CD4-positive, alpha-beta T cell treated with Interleukin-21 for 1 hour (primary cell): ENCODE measurements at regions not wholly inside any gene's neighbourhood (a gene's known extent, or its start where the extent isn't known, plus 50 kb on each side); places are given as distances from the start of the nearest gene placed in this dataset.

ENCODE experiments used
- DNase-seq: peaks from one replicate; pipeline ENCODE4 v3.0.0-alpha.2; 2020

DNA sequence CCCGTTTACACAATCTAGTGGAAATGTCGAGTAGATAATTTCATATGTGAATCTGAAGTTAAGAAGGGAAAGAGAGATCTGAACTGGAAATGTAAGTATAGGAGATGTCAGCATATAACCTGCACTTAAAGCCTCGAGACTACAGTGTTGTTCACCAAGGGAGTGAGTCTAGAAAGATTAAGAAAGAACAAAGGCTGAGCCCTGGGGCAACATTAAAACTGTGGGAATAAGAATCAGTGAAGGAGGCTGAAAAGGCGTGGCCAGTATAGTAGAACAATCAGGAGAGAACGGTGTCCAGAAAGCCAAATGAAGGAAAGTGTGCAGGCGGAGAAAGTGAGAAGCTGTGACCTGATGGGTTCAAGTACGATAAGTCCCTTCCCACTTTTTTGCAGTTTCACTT, 118.8 kb upstream of the TENM3 start:
- no peak for DNase-seq

DNA sequence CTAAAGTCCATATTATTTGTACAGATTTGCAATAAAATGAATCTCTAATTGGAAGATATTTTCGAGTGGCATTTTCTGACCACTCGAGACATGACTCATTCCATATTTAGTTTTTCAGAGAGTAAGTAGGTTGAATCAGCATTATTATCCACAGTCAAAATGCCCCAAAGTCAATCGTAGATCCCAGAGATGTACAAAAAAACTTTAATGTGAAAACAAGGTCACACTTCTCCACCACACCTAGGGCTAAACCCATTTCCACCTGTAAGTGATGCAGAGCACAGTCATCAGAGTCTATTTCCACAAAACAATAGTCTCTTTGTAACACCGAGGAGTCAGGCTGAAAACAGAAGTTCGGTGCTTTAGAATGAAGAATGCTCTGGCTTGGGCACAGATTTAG, 117.1 kb upstream of the TENM3 start:
- DNase-seq, result no peak

DNA sequence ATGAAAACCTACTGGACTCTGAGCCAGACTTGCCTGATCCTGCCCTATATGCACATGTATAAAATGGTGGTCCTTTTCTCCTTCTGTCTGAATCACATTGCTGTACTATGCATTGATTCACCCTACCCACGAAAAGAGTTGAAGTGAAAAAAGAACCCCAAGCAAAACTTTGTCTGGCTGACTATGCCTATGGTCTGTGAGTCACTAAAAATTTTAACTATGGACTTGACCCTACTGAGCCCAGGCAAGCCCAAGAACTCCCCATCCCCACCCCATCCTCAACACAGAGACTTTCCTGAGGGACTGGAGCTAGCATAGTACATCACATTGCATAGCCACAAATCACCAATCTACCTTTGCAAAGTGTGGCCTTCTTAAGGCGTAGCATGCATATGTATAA, 116.6 kb upstream of the TENM3 start:
- no peak for DNase-seq

DNA sequence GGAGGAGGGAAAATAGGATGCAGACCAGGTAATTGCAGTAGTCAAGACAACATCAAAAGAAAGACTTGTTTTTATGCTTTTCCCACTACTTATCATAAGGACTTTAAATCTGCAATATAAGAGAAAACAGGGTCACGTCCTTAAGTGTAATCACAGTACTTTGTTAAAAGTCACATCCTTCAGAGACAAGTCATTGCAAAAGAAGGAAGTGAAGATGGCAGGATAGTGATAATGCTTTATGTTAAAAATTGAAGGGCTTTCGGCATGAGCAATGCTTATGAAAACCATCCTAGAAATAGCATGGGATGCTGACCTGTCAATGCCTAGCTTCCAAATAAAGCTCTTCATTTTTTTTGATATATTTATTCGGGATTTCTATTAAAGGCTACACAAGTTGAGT, 110.2 kb upstream of the TENM3 start:
- DNase-seq, result no peak

DNA sequence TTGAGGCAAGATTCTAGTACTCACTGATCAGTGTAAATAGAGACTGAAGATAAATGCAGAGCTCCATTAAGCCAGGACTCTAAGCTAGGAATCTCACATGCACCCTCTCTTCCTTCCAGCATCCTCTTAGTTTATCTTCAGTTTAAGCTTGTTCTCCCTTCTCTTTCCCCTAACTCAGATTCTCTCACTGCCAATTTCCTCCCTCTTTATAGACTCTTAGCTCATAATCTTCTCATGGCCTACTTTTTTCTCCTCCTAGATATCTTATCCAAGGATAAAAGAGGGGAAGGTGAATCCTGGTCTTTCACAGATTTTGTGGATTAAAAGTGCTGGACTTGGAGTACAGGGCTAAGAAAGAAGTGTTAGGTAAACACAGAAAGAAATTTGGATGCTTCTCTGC, 108.9 kb upstream of the TENM3 start:
- DNase-seq, result no peak

DNA sequence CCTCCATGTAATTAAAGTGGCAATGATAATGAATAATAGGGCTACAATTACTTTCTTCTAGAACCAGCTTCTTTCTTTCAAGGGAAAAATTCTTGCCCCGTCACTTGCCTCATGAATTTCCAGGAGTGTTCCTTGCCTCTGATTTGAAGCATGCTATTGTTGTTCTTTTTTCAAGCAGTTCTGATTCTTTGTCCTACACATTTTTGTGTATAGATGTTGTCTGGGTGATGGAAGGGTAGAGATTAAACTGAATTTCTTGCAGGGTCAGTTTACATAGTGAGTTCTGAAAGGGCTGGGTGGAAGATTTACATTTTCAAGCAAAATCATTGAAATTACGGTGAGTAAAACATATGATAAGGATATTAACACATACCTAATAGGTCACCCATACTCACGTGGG, 107.0 kb upstream of the TENM3 start:
- DNase-seq, result no peak

DNA sequence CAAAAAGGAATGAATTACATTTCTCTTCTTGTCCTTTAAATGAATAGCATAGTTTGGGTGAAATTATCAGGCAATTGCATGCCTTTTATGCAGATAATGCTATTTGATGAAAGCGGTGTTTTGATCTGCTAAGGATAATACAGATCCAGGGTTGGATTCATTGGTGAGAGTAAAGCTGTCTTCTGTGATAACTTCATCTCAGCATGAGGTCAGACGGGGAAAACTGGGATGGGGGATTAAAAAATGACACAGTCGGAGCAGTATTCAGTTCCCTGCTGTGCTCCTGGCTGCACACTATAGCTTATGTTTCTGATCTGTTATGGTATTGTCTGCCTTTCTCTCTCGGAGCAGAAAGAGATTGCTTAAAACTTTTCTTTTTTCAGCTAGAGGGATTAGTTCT, 105.9 kb upstream of the TENM3 start:
- no peak for DNase-seq

DNA sequence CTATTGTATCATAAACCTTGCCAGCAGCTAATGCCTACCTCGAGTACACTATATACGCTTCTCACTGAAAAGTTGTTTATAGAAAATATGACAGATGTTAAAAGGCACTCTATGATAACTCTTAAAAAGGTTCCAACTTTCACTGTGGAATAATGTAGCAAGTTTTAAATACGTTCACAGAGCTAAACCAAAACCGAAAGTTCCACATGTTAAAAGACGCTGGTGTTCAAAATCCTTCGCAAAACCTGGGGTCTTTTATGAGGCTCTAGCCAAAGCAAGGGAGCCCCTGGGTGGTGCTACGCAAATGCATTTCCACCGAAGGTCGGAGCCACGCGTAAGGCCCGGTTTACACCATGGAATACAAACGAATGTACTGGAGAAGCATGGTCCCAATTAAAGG, 103.7 kb upstream of the TENM3 start:
- DNase-seq, result no peak

DNA sequence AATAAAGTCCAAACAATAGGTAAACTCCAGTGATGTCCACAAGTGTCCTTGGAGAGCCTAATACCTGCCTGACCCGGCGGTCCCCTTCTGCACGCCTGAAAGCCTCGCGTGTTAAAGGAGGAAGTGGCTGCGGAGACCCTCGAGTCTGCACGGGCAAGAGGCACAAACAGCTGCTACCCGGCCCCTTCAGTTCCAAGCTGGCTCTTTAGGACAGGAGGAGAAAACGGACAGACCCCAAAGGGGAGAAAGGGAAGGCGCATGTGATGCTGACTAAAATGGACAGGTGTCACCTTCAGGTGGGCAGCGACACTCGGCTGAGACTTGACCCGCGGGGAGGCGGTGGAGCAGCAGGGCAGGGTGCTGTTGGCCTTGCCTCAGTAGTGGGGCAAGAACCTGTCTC, 102.7 kb upstream of the TENM3 start:
- no peak for DNase-seq

DNA sequence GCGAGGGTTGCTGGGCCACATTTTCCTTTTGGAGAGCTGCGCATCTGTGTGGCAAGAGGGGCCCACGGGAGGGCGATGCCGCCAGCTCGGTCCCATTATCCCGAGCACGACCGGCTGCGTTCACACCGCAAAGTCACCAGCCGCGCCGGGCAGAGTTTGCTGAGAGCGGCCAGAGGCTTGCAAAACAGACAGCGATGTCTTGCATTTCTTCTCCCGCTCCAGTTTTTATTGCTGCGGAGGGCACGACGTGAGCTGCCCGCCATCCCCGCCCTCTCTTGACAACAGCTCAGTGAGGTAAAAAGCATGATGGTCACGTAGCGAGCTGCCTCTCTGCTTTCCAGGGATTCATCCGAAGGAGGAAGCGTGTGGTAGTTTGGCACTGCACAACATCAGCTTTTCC, 102.1 kb upstream of the TENM3 start:
- no peak for DNase-seq

DNA sequence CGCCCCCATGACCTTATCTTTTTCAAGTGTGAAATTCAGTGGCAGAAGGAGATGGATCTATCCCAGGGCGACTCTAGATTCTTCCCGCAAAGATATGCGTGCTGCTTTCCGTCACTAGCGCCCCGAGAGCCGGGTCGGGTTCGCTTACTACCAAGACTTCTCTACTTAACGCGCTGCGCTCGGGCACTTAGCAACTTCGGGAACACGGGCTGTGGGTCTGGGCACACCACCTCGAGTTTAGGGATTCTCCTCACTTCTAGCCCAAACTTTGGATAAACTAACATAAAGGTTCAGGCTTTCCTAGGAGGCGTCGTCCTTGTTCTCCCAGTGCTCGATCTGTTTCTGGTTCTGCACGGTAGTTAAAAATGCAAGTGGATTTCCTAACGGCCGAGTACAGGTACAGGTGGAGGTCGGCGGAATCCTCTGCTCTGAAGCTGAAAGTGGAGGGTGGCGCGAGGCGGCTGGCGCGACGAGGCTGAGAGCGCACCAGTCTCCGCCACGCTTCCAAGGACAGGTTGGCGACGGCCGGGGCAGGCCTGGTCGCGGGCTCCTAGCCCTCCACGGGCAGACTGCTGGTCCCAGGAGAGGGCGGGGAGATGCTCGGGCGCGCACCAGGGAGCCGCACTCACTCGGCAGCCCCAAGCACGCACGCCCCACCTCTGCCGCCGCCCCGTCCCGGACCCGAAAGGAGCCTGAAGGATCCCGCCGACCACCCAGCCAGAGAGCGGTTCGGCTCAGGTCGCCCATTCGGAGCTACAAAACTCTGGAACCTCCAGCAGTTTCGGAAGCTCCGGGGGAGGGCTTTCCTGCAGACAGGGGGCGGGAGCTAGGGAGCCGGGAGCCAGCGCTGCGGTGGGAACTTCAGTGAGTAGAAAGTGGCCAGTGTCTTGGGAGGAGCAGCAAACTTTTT, 100.8 kb upstream of the TENM3 start:
- no peak for DNase-seq

DNA sequence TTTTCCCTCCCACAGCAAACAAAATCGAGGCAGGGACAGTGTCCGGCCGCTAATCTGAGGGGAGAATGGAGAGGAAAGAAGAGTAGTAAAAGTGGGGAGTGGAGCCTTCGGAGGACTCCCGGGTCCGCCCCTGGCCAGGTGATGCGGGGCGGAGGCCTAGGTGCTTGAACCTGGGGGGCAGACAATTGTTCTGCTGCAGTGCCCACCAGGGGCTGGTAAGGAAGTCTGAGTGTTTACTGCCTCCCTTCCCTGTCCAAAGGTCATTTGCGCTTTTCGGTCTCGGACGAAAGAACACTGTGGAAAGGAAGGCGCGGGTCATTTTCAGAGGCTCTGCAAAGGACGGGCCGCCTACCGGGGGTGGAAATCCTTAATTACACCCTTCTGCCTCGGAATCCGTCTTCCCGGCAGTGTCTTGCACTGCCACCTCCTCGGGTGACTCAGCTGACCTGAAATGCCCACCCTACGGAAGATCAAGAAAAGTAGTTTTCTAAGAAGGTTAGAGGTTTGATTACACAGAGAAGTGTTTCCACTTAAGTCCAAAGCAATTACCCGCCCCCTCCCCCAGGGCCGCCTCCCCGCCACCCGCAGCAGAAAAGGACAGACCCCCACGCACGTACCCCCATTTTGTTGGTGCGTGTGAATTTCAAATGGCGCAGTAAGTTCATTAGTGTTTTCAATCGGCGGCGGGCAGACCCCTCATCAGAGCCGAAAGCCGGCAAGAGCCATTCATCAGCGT, 99.9 kb upstream of the TENM3 start:
- no peak for DNase-seq

DNA sequence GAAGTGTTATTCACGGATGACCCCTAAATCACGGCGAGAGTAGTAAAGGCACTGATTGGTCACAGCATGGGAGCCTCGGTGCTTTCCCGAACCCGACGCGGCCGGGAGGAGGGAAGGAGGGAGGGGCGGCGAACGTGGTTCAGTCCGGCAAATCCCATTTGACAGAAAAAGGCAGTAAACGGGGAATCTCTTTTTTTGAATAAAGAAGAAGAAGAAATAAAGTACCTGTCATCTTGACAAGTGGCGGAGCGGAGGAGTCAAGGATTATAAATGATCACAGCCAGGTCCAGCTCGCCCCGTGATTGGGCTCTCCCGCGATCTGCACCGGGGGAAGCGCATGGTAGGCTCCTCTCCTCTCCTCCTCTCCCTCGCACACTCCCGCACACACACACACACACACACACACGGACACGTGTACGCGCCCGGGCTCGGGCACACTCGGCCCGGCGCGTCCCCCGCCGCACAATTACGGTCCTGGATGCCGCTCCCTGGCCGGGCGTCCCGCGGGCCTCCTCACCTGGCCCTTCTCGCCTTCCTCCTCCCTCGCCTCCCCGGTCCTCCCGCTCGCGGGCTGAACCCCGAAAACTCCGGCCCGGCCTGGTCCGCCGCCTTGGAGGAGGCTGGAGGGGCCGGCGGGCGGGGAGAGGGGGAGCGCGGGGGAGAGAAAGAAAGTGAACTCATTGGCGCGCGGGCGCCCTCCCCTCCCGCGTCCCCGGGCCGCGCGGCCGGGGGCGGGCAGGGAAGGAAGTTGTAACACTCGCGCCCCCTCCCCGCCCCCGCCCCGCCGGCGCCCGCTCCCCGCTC, 99.2 kb upstream of the TENM3 start:
- DNase-seq, result no peak

DNA sequence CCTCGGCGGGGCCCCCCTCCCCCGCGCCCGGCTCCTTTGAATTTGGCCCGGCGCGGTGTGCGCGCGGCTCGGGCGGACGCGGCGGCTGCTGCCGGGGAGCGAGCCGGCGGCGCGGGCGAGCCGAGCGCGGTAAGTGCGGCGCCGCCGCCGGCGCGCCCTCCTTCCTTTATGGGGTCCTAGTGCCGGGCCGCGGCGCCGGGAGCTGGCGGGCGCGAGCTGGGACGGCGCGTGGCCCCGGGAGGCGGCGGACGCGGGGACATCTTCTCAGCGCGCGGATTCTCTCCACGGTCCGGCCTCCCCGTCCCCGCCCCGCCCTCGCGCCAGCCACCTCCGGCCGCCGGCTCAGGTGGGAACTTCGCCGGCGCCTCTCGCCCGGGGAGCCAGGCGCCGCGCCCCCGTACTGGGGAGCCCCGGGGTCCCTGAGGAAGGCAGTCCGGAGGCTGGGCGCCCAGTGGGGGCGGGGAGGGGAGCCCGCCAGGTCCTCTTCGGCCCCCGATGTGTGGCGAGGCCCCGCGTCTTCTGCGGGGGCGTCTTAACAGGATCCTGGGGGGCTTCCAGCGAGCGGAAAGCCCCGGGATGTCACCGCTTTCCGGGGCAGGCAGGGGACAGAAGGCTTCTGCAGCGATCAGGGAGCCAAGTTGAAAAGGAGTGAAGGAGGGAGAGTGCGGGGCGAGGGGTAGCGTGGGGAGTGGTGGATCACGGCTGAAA, 98.4 kb upstream of the TENM3 start:
- DNase-seq, result no peak

DNA sequence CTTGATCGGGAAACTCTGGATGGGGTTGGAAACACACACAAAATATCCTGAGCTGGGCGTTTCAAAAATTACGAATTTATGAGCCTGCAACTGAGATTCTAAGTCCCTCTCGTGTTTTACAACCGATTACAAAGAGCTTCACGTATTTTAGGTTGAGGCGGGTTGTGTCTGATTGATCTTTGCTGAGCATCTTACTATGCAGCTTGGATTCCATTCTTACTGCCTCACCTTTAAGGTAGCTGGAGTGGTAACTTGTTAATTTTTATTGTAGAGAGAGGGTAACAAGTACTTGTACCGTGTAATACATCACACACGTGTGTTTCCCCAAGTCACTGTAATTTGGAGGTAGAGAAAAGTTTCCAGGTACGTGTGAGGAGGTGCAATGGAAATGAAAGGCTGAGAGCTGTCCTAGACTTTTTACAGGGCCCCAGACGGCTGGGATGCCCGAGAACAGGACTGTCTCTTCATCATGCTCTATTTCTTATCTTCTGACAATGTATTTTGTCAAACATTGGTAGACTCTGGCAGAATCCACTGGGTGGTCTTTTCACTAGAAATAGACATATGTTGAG, 97.8 kb upstream of the TENM3 start:
- DNase-seq, result no peak

DNA sequence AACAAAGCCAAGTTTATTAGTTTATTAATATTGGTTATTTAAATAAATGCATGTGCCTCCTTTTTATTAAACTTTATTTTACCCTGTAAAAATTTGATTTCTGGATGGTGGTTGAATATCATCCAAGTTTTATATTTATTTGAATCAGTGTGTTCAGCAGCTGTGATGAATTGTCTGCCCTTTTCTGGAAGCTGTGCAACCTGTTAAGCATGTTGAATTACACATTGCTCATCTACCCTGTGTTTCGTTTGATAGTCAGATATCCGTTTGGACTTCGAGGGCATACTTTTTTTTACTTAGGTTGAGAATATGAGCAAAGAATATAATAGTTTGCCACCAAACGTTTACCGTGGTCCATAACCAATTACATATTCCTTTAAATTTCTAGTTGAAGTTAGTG, 95.8 kb upstream of the TENM3 start:
- no peak for DNase-seq

DNA sequence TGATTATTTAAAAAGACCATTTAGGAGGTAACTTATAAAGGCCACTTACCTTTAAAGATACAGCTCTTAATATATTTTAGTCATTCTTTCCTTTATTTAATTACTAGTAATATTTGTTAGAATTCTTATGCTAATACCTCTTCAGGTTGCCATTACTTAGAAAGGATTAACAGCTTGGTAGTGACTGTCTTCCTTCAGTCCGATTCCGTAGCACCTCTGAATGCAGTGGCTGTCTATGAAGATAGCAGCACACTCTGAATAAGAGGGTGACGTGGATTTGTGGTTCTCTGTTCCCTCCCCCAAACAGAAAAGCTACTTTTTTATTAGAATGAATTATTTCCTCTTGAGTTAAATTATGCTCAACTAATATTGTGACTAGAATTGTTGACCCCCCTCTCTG, 92.6 kb upstream of the TENM3 start:
- DNase-seq, result no peak

DNA sequence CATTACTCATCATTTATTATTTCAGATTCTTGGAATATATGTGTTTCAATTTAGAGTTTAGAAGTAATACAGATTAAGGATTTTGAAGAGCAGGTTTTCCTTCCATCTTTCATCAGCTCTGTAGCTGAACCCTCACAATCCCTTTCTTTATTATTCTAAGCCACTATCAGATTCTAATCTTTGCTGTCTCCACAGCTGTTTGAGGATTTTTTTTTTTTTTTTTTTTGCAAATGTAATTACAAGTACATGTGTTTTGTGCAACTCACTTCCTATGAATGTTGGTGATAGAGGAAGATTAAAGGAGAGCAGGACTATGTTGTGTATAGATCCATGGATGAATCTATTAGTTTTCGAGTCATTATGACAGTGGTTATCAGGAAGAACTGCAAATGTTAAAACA, 87.4 kb upstream of the TENM3 start:
- no peak for DNase-seq

DNA sequence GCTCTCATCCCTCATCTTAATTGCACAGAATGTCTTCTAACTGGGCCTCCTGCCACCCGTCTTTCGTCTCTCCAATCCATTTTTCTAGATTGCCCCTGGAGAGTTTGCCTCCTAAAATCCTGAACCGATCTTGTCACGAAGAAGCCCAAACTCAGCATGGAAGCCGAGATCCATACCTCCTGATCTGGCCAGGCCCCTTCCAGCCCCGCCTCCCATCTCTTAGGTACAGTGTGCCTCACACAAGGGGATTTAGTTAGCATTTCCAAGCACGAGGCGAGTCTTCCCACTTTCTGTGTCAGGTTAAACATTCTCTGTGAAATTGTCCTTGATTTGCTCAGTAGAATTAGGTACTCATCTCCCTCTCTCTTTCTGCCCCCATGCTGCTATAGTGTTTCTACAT, 80.0 kb upstream of the TENM3 start:
- no peak for DNase-seq

DNA sequence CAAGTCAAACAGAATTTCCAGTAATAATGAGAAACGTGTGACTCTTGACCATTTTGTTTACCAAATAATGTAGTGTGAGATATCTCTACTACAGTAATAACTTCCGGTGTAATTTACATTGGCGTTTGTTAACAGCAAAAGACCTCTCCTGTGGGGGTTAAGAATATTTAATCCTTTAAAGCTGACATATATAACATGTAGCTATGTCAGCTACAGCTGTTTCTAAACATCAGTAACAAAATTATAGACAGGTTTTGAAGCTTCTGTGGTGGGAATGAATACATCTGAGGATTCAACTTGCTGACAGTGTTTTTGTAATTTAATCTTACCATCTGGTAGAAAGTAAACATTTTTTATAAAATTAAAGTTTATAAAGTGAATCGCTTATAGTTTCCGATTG, 73.6 kb upstream of the TENM3 start:
- DNase-seq, result no peak

DNA sequence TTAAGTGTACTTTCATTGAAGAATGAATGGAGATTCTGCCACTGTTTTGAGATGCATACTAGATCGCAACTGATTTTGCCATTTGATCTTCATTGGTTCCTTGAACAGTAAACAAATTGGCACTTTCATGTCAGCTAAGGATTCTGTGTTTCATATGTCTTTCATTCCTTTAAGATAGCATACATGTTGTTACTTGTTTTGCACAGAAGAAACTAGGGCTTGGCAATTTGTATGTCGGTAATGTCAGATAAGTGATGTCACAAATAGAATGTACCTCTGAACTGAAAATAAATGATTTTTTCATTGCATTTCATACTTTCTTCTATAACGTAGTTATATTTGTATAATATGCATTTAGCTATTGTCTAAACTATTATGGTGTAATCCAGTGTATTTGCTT, 73.2 kb upstream of the TENM3 start:
- DNase-seq, result no peak

DNA sequence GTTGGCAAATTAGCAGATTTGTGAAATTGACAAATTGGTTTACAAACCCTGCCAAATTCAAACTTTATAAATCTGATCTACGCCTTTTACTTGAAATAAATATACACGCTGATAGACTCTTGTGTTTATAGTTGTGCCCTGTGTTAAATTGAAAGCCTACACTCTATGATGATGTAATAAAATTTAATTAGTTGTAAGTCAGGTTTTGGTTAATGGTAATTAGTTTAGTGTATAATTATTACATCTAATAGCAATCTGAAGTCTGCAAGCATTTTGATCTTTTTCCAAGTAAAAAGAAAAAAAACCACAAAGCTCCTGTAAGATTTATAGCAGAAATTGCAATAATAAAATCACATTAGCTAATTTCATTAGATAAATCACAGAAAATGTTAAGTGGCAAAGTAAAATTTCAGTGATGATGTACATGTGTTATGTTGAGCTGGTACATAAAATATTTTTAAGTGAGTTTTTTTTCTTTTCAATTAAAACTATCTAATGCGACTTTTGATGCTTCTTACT, 72.7 kb upstream of the TENM3 start:
- no peak for DNase-seq
